ENCODE measurements at regions not wholly inside any gene's neighbourhood (a gene's known extent, or its start where the extent isn't known, plus 50 kb on each side); places are given as distances from the start of the nearest gene placed in this dataset.
A peak's percentile ranks its signal among the peaks of the same experiment; 100 is the strongest.

GRCh38 chr17:14902297-14902696, 362.8 kb downstream of the PMP22 start:
- no peak overlapping the region for H3K4me3 ChIP-seq (ENCODE audit: low read depth, low read length)
- DNase-seq (ENCODE audit: low read depth), result no peak
- TF ChIP-seq CTCF (IDR thresholded peaks at IDR 0.05; ENCODE audit: low read depth, low read length, missing control alignments), result no peak

- TF ChIP-seq CTCF (IDR thresholded peaks at IDR 0.05; ENCODE audit: low read depth, low read length, missing control alignments), result no peak
- no peak for DNase-seq (ENCODE audit: low read depth)
- no peak overlapping the region for H3K4me3 ChIP-seq (ENCODE audit: low read depth, low read length)
These were observed 363.8 kb downstream of the PMP22 start for GRCh38 chr17:14901376-14901775.

GRCh38 chr17:14886200-14886739, 378.9 kb downstream of the PMP22 start:
- H3K4me3 ChIP-seq (ENCODE audit: low read depth, low read length), result no peak overlapping the region
- no peak for DNase-seq (ENCODE audit: low read depth)
- TF ChIP-seq CTCF (IDR thresholded peaks at IDR 0.05; ENCODE audit: low read depth, low read length, missing control alignments), result peak; percentile 34

GRCh38 chr17:14882131-14882530, 383.0 kb downstream of the PMP22 start:
- no peak overlapping the region for H3K4me3 ChIP-seq (ENCODE audit: low read depth, low read length)
- DNase-seq (ENCODE audit: low read depth), result no peak
- TF ChIP-seq CTCF (IDR thresholded peaks at IDR 0.05; ENCODE audit: low read depth, low read length, missing control alignments), result no peak

- H3K4me3 ChIP-seq (ENCODE audit: low read depth, low read length), result no peak overlapping the region
- TF ChIP-seq CTCF (IDR thresholded peaks at IDR 0.05; ENCODE audit: low read depth, low read length, missing control alignments), result no peak
- DNase-seq (ENCODE audit: low read depth), result no peak
These were observed 389.3 kb downstream of the PMP22 start for GRCh38 chr17:14875557-14876412.

- no peak for DNase-seq (ENCODE audit: low read depth)
- H3K4me3 ChIP-seq (ENCODE audit: low read depth, low read length), result no peak overlapping the region
- no peak for TF ChIP-seq CTCF (IDR thresholded peaks at IDR 0.05; ENCODE audit: low read depth, low read length, missing control alignments)
These were observed 391.1 kb downstream of the PMP22 start for GRCh38 chr17:14873996-14874395.

GRCh38 chr17:14873540-14873939, 391.6 kb downstream of the PMP22 start:
- DNase-seq (ENCODE audit: low read depth), result no peak
- no peak for TF ChIP-seq CTCF (IDR thresholded peaks at IDR 0.05; ENCODE audit: low read depth, low read length, missing control alignments)
- H3K4me3 ChIP-seq (ENCODE audit: low read depth, low read length), result no peak overlapping the region

Measured in GM12864 (cell line).